ENCODE measurements at regions not wholly inside any gene's neighbourhood (a gene's known extent, or its start where the extent isn't known, plus 50 kb on each side); places are given as distances from the start of the nearest gene placed in this dataset.
"Not testable (repeated sequence)": the region's sequence is repeated elsewhere in the genome, so short reads cannot be mapped to it uniquely, and the experiment has no call there.

- DNase-seq: not testable (repeated sequence)
These were observed 485.6 kb downstream of the ACTR3B start for GRCh38 chr7:153245136-153245535.

DNA sequence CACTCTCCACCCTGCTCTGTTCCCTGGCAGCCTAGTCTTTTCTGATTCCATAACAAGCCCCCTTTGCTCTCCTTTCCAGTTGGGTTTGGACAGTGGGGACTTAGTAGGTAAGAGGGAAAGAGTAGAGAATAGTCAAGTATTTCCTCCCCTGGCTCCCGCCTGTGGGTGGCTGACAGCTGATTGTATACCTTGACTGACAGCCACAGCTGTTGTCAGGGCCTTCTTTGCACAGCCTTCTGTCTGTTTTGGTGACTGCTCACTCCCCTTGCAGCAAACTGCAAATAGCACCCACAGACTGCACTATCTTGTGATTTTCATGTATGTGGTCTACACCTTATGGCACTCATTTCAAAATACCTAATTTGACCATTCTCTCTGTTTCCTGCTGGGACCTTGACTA lies 486.3 kb downstream of the ACTR3B start:
- DNase-seq: no peak

GRCh38 chr7:153247926-153248325 lies 488.4 kb downstream of the ACTR3B start:
- no peak for DNase-seq

DNA sequence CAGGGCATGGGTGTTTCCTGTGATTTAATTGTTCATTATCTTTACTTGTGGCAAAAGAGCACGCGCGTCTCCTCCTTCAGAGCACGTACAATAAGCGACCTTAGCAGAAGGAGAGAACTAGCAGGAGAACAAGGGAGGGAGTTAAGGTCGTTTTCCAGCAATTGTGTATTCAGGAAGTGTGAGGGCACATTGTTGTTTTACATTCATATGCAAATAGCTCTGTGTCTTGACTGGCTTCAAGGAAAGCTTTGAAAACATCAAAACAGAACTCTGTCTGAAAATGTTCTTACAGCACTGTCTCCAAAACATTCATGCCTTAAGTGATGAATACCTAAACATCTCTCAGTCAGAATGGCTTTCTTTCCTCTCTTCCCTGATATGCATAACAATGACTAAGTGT lies 499.1 kb downstream of the ACTR3B start:
- DNase-seq: no peak

DNA sequence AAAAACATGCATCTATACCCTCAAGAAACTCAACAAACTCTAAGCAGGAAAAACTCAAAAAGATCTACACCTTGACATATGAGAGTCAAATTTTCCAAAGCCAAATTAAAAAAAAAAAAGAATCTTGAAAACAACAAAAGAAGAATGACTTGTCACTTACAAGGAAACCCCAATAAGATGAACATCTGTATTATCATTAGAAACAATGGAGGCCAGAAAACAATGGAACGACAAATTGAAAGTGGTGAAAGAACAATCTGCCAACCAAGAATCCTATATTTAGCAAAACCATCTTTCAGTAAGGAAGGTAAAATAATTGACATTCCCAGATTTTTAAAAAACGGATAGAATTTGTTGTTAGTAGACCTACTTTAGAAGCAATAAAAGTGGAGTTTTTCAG lies 516.8 kb downstream of the ACTR3B start:
- no peak for DNase-seq

DNA sequence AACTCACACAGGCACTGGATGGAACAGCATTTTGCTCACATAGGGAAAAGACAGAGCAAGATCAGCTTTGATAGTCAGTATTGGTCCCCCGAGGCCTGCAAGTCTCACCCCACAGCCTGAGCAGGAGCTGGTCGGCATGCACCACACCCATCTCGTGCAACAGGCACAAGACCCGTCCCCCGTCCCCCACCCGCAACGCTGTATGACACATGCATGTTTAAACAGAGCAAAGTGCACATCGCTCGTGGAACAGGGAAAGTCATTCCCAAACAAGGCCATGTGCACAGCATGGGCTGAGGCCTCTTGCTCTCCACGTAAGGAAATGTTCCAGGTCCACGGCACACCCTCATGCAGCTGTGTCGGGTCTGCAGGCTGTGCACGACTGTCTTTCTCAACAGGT lies 527.2 kb downstream of the ACTR3B start:
- DNase-seq: no peak

DNA sequence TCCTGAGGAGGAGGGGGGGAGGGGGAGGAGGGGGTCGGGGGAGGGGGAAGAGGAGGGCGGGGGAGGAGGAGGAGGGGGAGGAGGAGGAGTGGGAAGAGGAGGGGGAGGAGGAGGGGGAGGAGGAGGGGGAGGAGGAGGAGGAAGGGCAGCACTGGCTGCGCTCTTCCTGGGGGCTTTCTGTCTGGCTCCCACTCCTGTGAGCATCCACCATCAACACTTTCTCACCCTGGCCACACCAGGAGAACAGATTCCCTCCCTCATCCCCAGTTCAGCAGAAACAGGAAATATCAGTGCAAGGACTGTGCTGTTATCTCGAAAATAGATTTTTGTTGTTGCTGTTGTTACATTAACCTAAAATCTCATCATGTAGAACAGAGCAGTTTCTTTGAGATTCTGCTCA lies 530.5 kb downstream of the ACTR3B start:
- DNase-seq: no peak

DNA sequence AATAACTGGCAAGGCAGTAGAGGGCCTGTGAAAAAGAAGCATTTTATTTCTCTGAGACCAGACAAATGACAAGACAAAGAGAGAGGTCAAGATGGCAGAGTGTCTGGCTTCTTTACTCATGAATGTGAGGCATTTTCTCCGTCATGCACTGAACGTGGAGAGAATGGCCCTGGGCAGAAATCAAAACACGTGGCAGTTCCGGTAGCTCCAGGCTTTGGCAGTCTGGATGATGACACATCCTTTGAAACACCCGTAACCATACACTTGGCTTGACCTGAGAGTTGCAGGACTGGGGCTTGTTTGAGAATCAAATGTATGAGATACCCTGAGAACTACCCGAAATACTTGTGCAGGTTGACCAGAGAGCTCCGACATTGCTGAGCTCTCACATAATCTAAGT lies 537.6 kb downstream of the ACTR3B start:
- DNase-seq: no peak

DNA sequence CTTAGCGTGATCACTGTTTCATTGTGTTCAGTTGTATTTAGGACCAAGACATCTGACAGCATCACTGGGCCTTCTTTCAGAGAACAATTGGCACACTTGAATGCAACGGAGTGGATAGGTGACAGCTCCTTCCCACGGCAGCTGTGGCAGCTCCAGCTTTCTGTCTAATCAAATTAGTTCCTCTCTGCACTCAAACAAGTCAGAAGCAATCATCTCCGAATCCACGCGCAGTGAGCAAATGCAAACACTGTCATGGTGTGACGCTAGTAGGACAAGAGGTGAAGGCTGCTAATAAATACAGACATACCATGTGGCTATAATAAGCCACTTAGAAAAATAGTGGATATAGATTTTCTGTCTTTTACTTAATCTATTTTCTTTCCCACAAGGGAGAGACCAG lies 542.4 kb downstream of the ACTR3B start:
- DNase-seq: no peak

- DNase-seq: no peak
These were observed 560.5 kb downstream of the ACTR3B start for GRCh38 chr7:153320005-153320404.

DNA sequence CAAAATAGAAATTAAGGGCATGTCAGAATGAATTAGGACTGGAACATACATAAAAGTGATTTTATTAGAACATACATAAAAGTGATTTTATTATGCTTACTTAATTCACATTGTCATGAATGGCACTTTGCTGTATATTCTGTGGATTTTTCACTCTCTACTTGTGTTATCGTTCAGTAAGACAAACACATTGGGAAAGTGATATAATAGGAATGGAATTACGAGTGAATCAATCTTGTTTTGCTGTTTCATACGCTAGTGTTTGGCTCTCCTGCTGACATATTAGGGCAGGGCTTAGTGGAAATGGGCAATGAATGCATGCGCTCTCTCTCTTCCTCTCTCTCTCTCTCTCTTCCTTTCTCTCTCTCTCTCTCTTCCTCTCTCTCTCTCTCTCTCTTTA lies 561.1 kb downstream of the ACTR3B start:
- DNase-seq: no peak

DNA sequence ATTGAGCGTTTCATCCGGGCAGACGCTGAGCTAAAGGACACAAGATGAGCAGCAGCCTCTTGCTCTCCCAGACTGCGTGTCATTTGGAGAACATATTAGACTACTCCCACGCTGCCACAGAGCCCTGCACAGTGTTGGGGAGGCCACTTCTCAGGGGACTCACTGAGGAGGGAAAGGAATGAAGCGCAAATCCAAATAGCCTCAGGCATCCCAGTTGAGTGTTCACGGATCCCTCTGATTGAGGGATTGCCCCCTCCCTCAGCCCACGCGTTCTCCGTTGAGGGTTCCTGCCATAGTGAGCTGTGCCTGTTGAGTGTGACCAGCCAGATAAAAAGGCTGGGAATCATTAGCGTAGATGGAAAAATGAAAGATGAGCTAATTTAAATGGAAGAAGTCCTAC lies 563.4 kb downstream of the ACTR3B start:
- DNase-seq: no peak

DNA sequence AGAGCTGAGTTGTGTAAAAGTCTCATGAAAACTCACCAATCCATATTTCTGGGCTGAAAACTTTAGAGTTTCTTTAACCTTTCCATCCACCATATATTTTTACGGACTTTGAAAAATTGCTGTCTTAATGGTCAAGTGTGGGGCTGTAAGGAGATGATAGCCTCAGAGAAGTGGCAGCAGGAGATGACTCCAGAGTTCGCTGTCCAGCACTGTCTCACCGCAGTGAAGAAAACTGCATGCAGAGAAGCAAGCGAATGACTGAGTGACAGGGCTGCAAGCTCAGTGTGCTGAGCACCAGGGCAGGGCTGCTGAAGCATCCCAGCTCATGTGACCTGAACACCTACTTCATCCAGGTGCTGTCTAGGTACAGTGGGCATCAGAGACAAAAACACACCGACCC lies 564.5 kb downstream of the ACTR3B start:
- DNase-seq: no peak

- DNase-seq: no peak
These were observed 568.1 kb downstream of the ACTR3B start for GRCh38 chr7:153327683-153328082.

GRCh38 chr7:153331427-153331826 lies 571.9 kb downstream of the ACTR3B start:
- no peak for DNase-seq

- DNase-seq: no peak
These were observed 594.5 kb downstream of the ACTR3B start for GRCh38 chr7:153354071-153354470.

GRCh38 chr7:153370092-153370491 lies 610.5 kb downstream of the ACTR3B start:
- no peak for DNase-seq

GRCh38 chr7:153380636-153381035 lies 621.1 kb downstream of the ACTR3B start:
- no peak for DNase-seq

GRCh38 chr7:153381275-153382040 lies 621.9 kb downstream of the ACTR3B start:
- DNase-seq: peak; percentile 15

GRCh38 chr7:153382641-153383101 lies 623.1 kb downstream of the ACTR3B start:
- no peak for DNase-seq

DNA sequence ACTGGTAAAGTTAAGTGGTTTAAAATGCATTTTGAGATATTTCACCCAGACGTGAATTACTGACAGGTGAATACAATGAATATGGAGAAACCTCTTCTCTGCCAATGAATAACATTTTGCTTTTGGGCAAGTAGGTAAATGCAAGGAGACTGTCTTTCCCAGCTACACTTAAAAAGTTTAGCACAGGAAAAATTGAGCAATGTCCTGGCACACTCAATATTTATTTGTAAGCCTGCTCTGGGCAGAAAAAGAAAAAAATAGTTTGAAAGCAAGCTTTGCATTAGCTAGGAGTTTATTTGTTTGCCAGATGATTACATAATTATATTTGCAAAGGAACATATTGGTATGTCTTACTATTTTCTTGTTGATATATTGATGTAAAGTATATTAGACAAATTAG lies 624.2 kb downstream of the ACTR3B start:
- DNase-seq: no peak

- DNase-seq: no peak
These were observed 626.0 kb downstream of the ACTR3B start for GRCh38 chr7:153385502-153385901.

GRCh38 chr7:153386556-153386955 lies 627.0 kb downstream of the ACTR3B start:
- DNase-seq: no peak

DNA sequence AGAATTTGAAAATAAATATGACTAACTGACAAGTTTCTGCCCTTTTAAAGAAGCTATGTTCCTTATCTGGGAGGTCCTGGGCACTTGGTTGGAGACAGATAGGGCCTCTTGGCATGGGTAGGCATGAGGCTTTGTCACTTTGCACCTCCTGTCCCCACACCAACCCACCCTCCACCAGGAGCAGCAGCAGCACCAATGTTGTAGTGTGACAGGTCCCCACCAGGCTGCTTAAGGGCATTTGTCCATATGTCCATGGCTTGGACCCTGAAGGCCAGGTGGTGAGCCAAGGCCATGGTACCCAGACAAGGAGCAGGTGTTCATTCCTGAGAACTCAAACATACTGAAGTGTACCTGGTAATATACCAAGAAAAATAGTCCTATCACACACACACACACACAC lies 629.1 kb downstream of the ACTR3B start:
- no peak for DNase-seq

GRCh38 chr7:153389261-153389660 lies 629.7 kb downstream of the ACTR3B start:
- DNase-seq: no peak
